GM21529 (cell line): ENCODE measurements at regions not wholly inside any gene's neighbourhood (a gene's known extent, or its start where the extent isn't known, plus 50 kb on each side); places are given as distances from the start of the nearest gene placed in this dataset.
A peak's percentile ranks its signal among the peaks of the same experiment; 100 is the strongest.
"Not testable (repeated sequence)": the region's sequence is repeated elsewhere in the genome, so short reads cannot be mapped to it uniquely, and the experiment has no call there.

Experiments used
- ATAC-seq: cut with Tn5 transposase; IDR thresholded peaks from one replicate; pipeline ENCODE4 v1.9.1; 2021; ENCODE audit not compliant: unreplicated experiment

DNA sequence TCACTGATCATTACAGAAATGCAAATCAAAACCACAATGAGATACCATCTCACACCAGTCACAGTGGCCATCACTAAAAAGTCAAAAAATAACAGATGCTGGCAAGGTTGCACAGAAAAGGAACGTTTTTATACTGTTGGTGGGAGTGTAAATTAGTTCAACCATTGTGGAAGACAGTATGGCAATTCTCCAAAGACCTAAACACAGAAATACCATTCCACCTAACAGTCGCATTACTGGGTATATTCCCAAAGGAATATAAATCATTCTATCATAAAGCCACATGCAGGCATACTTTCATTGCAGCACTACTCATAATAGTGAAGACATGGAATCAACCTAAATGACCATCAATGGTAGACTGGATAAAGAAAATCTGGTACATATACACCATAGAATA, 83.2 kb upstream of the ARID5B start:
- not testable (repeated sequence) for ATAC-seq

- ATAC-seq = no peak
These were observed 82.3 kb upstream of the ARID5B start for GRCh38 chr10:61819208-61819607.

DNA sequence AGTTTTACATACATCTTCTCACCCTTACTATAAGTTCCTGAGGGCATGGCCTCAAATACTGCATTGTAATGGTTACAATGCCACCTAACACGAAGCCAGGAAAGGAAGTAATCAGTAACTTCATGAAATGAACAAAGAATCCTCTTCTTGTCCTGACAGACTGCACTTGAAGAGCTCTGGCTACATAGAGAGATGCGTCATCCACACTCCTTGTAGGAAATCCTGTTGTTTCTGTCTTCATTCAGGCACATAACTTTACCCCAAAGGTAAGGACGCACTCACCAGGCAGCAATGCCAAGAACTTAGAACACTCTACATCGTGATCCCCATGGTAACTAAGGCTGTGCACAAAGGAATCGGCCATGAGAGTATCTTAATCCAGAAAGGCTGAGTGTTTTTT, 80.3 kb upstream of the ARID5B start:
- no peak for ATAC-seq

DNA sequence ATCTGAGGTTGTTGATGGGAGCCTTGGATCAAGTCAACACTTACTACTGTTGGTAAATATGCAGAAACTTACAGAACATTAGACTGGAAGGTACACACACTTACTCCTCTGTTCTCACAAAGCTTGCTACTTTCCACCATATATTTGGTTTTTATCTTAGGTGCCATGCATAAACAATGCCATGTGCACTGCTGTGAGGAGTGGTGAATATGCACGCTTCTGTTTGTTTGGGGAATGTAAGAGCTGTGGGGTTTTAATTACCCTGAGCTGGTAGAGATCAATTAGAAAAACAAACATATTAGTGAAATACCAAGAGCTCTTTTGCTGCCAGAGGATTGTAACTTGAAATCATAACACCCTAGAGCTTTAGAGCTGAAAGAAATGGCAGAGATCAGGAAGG, 79.8 kb upstream of the ARID5B start:
- no peak for ATAC-seq

DNA sequence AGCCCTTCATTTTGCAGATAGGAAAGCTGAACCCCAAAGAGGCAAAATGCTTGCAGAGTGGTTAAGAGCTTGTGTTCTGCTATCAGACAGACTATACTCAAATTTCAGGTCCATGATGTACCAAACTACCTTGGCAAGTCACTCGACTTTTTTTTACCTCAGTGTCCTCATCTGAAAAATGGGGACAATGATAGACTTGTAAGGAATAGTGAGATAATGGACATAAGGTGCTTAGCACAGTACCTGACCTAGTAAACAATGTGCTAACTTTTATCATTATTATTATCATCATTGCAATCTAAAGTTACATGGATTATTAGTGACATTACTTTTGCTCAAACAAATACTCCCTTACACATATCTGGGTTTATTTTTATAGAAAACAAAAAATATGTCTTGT, 79.4 kb upstream of the ARID5B start:
- no peak for ATAC-seq

- ATAC-seq = no peak
These were observed 78.7 kb upstream of the ARID5B start for GRCh38 chr10:61822781-61823230.

- ATAC-seq = no peak
These were observed 76.5 kb upstream of the ARID5B start for GRCh38 chr10:61825001-61825400.

- no peak for ATAC-seq
These were observed 75.9 kb upstream of the ARID5B start for GRCh38 chr10:61825628-61826027.

DNA sequence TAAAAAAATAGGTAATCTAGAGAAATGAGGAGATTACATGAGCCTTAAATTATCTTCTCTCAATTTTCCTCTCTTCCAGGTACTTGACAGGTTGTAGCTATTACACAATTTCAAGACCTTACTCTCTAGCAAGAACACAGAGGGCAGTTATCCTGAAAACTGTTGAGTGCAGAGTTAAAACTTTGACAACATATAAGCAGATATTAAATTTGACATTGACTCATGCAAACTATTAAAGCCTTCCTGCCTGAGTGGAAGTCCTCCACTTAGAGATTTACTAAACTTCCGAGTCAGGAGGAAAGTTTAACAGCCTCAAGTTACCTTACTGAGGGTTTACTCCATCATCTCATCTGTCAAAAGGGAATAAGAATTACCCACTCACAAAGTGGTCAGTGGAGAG, 73.5 kb upstream of the ARID5B start:
- no peak for ATAC-seq

GRCh38 chr10:61828788-61829187, 72.7 kb upstream of the ARID5B start:
- no peak for ATAC-seq

DNA sequence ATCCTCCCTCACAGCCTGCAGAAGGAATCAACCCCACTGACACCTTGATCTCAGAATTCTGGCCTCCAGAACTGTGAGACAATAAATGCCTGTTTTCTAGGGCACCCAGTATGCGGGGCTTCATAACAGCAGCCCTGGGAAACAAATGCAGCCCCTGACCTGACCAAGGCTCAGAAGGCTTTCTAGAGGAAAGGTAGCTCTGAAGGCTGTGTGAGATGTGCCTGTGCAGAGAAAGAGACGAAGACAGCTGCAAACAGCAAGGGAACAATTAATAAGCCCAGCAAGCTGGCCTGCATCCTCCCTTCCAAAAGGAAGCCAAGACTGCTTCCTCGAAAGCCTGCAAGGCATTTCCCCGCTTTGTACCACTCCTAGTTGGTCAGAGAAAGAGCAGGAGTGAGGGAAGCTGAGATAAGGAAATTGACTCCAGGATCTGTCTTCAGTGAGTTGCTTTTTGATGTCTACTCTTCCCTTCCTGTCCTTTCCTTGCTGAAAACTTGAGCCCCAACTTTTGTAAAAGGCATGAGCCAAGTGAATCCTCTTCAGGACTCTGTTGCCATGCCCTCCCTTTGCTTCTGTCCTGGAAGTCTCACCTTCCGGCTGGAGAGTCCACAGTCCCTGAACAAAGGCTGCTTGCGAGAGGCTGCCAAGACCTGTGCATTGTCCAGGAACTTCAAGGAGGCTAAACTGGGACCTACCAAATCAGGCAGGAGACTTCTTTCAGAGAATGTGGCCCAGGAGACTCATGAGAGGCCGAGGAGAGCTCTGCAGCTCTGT, 71.2 kb upstream of the ARID5B start:
- no peak for ATAC-seq

GRCh38 chr10:61830846-61831273, 70.6 kb upstream of the ARID5B start:
- ATAC-seq = no peak

DNA sequence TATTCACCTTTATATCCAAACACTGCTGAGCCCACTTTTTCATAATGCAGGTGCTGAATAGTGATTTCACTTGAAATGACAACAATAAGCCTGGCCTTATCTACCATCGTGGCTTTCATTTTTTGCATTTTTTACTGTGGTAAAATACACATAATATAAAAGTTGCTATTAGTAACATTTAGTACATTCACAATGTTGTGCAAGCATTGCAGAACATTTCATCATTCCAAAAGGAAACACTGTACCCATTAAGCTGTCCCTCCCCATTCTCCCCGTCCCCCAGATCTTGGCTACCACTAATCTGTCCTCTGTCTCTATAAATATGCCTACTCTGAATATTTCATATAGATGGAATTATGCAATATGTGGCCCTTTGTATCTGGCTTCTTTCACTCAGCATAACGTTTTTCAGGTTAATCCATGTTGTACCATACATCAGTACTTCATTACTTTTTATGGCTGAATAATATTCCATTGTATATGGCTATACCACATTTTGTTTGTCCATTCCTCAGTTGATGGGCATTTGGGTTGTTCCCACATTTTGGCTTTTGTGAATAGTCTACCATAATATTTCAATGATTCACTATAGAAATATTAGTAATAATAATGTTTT, 68.5 kb upstream of the ARID5B start:
- ATAC-seq = no peak

DNA sequence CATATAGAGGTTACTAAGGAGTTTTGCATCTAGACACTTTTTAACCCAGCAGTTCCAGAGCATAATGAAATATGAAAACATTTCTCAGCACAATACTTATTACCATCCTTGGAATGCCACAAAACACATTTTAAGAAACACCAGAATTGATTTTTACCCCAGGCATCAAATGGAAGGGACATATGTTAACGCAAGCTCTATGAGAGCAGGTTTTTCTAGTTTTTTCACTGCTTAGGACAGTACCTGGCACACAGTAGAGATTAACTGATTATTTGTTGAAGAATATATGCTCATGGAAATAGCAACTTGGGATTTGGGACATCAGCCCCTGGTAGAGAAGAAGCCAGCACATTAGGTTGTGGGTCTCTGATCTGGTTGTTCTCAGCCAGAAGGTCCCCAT, 67.0 kb upstream of the ARID5B start:
- ATAC-seq = no peak

- peak; percentile 63 for ATAC-seq
These were observed 66.2 kb upstream of the ARID5B start for GRCh38 chr10:61835069-61835945.

GRCh38 chr10:61835946-61836887, 65.3 kb upstream of the ARID5B start:
- ATAC-seq = no peak

GRCh38 chr10:61836888-61837754, 64.4 kb upstream of the ARID5B start:
- ATAC-seq = no peak

GRCh38 chr10:61837755-61838171, 63.7 kb upstream of the ARID5B start:
- ATAC-seq = no peak

DNA sequence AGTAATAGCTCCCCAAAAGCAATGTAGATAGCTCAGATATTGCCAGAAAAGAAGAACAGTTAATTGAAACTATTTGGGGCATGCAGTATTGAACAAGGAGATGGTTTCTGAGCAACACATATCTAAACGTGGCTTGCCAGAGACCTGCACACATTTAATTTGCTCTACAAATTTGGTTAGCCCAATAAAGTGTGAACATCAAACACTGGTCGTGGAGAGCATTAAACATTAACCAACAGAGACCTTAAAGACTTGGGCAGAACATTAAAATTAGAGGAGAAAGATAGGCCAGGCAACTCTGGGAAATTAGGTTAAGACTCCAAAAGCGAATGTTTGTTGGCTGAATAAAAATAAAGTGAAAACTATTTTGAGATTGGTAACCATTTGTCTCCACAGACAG, 61.6 kb upstream of the ARID5B start:
- no peak for ATAC-seq

DNA sequence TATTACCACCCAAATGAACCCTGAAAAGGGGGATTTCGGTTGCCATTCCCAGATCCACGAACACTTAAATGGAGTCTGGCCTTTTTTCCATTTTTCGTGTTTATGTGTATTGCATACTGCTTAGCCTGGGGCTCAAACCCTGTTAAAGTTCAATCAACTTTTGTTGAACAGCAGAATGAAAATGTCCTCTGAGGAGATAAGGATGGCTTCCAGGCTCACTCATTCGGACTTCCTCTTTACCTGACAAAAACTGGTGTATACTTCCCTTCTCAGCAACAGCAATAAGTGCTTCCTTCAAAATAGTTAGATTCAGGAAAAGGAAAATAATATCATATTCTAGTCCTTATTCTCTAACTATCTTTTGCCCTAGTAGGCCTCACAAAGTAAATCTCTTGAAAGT, 61.1 kb upstream of the ARID5B start:
- ATAC-seq = no peak
